Stimulated activated CD8-positive, alpha-beta memory T cell treated with anti-CD3 and anti-CD28 coated beads, Interleukin-4, amount 100 ng/mL, for 48 hours (primary cell): ENCODE measurements at regions not wholly inside any gene's neighbourhood (a gene's known extent, or its start where the extent isn't known, plus 50 kb on each side); places are given as distances from the start of the nearest gene placed in this dataset.
"Not testable (repeated sequence)": the region's sequence is repeated elsewhere in the genome, so short reads cannot be mapped to it uniquely, and the experiment has no call there.

Experiments
- DNase-seq: peaks from one replicate; pipeline ENCODE4 v3.0.0-alpha.2; 2020

DNA sequence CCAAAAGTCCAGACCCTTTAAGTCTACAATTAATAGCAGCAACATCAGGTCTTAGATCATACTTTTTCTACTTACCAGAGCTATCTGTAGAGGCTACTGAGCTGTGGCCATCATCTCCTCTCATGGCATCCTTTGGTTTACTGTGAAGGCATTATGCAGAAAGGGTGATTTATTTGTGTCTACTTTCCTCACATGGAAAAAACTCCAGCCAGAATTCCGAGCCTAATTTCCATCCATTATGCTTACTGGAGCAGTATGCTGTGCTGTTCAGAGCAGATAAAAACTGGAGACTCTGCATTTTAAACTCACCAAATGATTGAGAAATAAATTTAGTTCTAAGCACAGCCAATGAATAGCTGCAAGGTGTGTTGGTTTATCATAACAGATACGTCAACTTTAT lies 581.8 kb downstream of the ETS1 start:
- no peak for DNase-seq

DNA sequence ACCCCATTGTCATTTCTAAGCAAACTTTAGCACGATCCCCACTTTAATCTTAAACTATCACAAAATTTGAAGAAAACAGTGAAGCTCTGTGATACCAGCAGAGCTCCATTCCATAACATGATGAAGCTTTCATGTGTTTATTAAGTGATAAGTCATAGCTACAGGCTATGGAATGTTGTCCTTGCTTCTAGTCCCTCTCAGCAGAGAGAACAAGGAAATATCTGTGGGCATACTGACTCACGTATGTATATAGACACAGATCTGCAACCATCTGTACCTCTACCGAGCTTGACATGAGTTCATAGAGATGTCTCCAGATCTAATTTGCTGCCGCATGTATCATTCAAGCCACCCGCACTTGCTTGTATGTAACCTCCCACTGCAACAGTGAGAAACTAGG lies 588.9 kb downstream of the ETS1 start:
- no peak for DNase-seq

DNA sequence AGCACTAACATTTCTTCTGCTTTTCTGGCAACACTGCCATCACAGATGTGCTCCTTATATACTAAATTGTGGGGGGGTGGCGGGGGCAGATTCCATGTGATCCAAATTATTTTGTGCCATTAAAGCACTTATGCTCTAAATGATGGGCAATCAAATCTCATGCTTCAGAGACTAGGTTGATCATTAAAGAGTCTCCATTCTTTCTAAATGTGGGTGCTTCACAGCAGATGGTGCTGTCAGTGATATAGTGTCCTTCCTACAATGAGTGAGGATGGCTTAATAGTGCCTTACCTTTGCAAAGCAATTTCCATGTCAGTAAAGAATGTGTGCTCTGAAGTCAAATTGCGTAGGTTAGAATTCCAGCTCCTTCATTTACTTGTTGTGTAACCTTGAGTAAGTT lies 589.8 kb downstream of the ETS1 start:
- DNase-seq = no peak

DNA sequence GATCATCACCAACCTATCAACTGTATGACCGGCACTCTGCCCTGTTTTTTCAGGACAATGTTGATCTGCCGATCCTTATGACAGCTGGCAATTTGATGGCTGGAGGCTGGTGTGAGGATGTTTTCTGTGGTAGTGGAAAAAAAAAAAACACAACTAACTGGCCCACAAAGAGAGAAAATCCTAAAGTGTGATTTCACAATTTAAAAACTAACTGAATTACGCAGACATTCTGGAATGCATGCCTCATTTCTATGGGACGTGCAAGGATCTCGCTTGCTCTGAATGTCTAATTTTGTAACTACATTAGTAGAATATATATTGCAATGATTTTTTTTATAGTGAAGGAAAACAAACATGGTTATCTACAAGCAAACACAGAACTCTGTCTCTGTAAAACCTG lies 590.5 kb downstream of the ETS1 start:
- no peak for DNase-seq

DNA sequence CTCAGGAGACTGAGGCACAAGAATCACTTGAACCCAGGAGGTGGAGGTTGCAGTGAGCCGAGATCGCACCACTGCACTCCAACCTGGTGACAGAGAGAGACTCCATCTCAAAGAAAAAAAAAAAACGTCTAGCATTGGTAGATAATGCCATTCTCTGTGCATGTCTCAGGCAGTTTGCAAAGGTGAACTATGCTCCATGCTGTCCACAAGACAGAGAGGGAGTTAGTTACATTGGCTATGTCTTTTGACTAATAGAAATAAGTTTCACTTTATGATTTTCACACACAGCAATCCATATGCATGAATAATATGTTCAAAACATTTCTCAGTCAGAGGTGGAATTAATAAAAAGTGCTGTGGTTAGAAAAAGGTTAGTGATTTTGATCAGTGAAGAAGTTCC lies 591.4 kb downstream of the ETS1 start:
- no peak for DNase-seq

DNA sequence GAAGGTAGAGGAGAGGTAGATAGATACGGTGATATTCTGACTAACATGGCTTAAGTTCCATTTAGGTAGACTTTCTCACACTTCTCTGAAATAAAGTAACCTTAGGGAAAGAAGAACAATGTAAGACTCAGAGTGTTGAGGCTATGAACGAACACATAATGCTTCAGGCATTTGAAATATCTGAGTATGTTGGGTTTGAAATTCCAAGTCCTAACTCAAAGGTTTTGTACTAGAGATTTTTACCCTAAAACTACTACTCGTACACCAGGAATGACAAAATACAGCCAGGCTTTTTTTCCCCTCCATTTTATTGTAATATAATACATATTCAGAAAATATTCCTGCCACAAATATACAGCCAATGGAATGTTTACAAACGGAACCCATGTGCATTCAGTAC lies 592.6 kb downstream of the ETS1 start:
- no peak for DNase-seq

DNA sequence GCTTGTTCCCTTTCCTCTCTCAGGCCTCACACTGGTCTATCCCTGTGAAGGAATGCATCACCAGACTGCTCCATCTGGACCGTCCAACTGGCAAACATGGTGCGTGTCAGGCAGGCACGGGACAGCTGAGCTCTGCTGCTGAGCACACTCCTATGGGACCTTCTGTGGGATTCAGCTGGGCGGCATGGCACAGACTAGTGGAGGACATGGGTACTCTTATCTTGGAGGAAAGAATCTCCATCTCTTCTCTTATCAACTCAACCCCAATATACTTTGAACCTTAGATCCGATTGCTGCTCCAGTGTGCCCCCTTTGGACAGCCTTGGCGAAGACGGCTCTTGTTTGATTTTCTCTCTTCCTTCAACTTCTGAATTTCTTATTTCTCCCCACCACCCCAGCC lies 593.6 kb downstream of the ETS1 start:
- DNase-seq = no peak

DNA sequence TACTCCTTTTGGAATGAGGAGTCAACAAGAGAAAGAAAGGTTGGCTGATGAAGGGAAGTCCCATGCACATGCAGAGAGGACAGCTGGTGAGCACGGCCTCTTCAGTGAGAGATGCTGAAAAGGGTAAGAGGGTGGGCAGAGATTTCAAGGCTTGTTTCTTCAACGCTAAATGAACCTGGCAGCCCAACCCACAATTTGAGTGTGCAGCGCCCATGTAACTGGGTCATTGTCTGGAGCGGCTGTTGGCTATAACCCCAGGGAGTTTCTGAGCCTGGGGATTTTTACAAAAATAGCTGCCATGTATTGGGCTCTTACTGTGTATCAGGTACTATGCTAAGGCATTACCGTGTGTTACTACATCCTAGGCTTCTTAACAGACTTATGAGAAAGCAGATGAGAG lies 594.1 kb downstream of the ETS1 start:
- no peak for DNase-seq

DNA sequence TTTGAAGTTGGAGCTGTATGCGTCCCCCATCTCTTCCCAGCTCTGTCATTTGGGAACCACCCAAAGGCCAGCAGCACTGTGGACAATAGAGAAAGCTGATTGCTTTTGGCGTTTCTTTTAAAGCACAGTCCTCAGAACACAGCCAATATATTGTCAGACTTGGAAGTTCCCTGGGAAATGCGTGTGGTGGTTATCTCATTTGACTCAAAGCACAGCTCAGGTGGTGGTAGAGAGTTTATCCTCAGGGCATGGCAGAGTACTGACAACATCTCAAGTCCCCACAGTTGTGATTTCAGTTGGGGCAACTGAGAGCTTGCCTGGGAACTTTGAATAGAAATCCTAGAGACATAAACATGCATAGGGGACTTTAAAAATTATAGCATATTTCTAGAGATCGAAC lies 601.3 kb downstream of the ETS1 start:
- no peak for DNase-seq

DNA sequence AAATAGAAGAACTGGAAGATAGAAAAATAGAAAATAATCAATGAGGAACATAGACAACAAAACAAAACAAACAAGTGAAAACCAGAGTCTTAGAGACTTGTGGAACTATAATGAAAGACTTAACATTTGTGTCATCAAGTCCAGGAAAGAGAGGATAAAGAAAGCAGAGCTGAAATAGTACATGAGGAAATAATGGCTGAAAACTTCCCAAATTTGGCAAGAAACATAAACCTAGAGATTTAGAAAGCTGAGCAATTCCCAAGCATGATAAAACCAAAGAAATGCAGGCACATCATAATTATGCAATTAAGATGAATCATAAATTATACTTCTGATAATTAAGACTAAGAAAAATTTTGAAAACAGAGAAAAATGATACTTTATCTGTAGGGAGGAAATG lies 614.5 kb downstream of the ETS1 start:
- DNase-seq = no peak

DNA sequence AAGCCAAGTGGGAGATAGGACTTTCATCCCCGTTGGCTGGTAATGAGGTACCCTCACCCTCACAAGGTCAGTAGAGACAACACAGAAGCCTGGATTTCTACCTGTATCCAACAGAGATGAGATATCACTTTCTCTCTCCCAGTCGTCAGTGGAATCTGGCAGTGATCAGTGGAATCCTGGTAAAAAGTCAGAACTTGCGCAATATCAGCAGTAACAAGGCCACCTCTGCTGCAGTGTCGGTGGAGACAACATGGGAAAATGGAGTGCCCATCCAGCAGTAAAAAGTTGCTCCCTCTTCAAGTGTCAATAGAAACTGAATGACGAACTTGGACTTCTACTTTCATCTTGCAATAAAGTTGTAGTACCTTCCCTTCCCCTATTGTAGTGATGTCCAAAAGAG lies 615.9 kb downstream of the ETS1 start:
- DNase-seq = no peak

DNA sequence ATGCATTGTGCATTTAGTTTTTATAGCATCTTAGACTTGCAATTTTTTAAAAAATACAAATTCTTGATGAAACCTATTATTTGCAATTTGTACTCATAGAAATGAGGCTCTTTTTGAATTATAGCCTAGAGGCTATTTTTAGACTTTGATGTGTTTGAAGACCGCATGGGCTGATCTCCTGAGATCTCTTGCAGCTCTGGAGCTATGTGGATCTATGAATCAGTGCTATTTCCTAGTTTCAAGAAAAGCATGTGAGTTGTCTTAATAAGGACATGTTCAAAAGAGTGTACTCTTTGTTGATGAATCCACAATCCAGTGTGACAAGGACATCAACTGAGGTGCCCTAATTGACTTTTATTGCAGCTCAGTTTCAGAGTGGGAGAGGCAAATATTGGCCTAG lies 620.5 kb downstream of the ETS1 start:
- no peak for DNase-seq

DNA sequence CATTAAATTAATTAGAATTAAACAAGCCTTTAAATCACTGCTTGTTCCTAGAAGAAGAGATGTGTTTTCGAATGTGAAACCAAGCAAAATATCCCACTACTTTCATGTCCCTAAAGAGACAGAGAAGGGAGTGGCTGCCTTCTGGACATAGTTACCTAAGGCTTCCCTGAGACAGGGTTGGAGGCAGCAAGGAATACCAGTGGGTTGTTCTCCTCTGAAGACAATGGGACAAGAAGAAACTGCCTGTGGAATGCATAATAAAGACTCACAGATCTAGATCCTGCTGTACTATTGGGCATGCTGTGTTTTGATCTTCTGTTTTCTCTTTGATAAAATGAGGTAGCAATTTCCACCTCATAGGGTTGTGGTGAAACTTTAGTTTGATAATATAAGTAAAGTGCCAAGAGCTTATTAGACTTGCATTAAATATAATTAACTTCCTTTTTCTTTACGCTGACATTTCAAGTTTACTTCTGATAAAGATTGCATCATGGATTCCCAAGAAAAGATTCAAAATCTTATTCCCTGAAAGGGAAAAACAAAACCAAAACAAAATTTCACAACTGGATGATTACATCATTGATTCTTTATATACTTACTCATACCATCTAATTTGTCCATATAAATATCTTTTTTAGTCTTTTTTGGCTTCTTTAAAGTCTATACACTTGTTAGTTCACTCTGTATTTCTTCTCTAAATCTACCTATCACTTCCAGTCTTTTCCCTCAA lies 621.3 kb downstream of the ETS1 start:
- DNase-seq = no peak

DNA sequence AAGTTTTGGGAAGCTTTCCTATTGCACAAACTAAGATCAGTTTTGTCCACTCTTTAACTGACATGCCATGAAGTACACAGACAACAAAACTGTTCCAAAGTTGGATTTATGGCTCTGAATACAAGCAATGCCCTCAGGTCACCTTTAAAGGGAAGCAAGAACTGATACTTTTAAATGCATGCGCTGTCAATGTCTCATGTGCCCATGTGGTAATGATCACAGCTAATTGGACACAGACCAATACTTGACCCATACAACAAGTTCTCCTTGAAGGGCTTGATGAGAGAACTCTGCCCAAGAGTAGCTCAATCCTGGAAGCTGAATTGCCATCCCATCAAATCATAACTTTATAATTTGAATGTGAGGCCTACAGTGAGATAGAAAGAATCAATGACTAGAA lies 624.9 kb downstream of the ETS1 start:
- DNase-seq = no peak

DNA sequence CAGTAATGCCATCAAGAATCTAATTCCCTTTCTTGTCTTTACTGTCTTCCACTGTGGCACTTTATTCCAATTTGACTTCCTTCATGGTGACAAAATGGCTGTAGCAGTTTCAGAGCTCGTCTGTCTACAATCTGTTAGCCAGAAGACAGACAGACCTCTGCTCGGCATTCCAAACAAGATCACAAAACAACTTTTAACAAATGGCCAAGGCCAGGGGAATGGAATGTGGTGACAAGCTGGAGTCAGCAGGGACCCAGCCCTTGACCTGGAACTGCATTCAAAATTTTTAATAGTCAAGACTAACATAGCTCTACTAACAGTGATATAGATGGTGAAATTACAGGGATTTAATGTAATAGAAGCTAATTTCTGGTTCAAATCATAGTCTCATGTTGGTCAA lies 637.2 kb downstream of the ETS1 start:
- DNase-seq = no peak

DNA sequence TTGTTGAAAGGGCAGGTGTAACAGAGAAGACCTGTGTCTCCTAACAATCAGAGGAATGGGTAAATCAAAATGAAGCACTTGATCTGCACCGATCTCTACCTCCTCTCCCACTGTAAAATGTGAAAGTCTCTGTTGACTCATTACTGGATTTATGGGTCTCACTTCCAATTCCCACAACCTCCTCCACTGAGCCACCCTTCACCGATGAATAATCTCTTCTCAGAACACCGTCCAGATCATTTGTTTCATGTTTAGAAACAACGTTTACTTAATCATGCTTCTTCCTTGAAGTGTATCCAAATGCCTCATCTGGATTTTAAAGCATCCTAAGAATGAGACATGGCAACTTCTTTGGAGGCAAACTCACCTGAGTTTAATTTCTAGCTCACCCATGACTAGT lies 643.6 kb downstream of the ETS1 start:
- DNase-seq = no peak

DNA sequence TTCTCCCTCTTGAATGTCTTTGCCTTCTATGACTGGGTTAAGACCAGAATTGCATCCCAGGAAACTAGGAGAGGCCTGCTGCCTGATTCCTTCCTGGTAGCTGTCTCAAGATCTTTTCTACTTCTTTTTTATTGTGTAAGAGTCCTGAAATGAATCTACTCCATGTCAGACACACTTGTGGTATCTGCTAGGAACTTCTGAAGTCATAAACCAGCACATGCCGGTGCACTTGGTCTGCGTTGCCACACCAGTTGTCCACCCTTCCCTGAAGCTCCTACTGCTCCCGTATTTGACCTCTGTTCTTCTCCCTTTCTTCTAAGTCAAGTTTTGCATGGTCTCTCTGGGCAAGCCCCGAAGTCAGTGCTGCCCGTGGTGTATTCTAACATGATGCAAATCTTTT lies 644.2 kb downstream of the ETS1 start:
- no peak for DNase-seq

DNA sequence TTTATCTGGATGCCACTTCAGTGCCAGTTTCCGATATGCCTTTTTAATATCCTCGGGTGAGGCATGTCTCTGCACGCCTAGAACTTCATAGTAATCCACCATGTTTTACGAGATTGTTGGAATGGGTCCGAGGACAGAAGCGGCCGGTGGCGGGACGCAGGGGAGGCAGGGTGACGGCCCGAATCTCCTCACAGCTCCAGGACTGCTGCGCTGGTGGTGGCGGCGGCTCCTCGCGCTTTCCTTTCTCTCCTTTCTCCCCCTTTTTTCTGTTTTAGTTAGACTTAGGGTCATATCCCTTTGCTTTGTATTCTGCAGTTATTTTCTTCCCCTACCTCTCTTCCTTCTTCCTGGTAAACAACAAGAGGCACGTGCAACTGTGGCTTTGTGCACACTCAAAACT lies 645.8 kb downstream of the ETS1 start:
- not testable (repeated sequence) for DNase-seq

DNA sequence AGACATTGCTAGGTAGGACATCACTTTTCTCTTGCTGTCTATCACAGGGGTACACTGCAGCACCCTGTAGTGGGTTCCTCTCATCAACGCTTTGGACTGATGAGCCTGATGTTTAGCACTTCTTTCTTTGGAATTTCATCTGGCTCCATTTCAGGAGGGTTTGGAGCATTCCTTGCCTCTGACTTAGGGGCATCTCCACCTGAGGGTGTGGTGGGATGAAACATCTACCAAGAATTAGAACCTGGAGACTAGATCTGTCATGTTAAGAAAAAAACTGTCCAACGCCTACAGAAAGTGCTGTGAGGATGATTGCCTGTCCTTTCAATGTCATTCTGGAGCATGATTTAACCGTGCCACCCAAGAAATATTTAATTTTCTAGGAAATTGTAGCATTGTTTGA lies 648.4 kb downstream of the ETS1 start:
- no peak for DNase-seq

DNA sequence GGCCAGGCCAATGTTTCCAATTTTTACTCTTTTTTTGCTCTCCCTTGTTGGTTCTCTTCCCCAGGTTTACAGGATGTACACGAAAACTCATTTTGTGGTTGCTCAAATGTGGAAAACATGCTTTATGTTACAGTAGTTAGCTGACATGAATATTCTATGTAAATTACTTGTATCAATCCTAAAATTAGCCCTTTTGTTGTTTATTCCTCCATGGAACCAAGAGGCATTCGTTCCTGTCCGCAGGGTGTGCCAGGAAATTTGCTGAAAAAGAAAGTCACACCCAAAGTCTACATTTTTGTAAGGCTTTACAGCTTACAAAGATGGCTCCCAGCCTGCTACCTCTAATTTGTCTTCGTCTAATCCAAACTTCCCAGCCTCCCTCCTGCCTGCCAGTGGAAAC lies 652.3 kb downstream of the ETS1 start:
- DNase-seq = no peak

DNA sequence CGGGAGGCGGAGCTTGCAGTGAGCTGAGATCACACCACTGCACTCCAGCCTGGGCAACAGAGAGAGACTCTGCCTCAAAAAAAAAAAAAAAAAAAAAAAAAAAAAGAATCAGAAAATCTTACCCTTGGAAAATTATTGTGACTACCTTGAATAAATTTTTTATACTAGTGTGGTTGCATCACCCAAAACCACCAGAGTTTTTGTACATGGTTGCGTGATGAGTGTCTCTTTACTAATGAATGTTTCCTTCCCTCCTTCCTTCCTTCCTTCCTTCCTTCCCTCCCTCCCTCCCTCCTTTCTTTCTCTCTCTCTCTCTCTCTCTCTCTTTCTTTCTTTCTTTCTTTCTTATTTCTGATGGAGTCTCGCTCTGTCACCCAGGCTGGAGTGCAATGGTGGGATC lies 653.4 kb downstream of the ETS1 start:
- DNase-seq = not testable (repeated sequence)

DNA sequence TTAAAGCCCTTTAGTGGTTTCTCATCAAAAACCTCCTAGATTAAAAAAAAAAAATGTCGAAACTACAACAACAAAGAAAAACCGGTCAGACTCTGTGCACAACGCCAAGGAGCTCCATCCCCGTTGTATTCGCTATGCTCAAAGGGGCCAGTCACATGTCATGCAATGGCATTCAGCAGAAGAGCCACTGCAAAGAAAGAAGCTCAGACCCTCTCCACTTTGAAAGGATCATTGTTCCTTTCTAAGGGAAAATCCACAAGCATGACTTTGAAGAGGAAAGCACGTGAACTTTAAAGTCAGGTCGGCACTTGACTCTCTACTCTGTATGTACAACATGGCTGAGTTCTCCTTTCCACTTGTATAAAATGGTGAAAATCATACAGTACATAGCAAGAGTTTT lies 655.6 kb downstream of the ETS1 start:
- DNase-seq = no peak

DNA sequence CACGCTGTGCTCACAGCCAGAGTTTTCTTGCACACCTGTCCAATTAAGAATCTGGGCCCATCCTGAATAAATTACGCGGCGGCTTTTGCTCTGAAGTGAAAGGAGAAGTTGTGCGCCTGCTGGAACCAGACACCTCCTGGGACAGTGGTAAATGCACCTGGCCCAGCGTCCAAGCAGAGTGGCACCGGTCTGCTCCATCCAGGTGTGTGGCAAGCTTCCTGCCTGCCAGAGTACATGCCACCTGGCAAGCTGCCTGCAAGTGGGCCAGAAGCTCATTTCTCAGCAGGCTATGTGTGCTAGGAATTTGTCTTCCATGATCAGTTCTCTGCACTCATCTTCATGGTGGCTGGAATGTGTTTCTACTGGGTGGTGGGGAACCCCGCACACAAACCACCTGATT lies 660.6 kb downstream of the ETS1 start:
- no peak for DNase-seq

DNA sequence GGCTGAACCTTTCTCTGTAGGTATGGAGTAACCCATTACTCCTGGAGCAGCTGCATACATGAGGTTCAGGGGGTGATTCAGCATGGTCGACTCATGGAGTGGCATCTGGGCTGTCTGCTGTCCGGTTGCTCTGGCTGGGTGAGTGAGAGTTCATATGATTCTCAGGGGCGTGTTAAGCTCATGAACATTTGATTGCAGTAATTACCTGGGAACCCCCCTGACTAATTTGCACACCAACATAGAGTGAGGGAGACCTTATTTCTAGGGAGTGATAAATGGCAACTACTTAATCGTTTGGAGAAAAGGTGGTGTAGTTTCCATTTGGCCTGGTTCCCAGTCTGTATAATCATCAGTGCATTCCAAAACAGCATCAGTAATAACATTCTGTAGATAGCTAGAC lies 661.9 kb downstream of the ETS1 start:
- no peak for DNase-seq

DNA sequence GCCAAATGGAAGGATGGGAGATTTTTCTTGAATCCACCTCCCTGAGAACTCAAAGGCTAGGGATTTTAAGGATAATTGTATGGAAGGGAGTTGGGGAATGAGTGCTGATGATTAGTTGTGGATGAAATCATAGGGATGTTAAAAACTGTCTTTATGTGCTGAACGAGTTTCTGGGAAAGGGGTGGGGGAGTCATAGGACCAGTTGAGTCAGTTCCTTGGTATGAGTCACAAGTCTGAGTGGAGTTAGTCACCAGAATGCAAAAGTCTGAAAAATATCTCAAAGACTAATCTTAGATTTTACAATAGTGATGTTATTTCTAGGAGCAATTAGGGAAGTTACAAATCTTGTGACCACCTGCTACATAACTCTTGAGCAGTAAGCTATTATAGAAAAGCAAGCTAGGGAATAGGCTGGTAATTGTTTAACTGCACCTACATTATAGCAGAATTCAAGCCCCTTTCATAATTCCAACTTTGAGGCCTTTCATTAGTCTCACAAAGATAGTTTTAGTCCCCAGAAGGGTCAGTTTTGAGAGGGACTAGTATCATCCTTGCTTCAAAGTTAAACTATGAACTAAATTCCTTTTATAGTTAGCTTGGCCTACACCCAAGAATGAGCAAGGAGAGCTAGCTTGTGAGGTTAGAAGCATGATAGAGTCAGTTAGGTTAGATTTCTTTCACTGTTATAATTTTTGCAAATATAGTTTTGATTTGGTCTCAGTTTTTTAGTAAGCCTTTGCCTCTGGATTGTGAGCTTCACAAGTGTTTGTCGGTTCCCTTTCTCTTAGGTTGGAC lies 668.0 kb downstream of the ETS1 start:
- DNase-seq = no peak
